ENCODE measurements at regions not wholly inside any gene's neighbourhood (a gene's known extent, or its start where the extent isn't known, plus 50 kb on each side); places are given as distances from the start of the nearest gene placed in this dataset.
A peak's percentile ranks its signal among the peaks of the same experiment; 100 is the strongest.

- H3K27me3 ChIP-seq (ENCODE audit: control insufficient read depth in 3 of 3, insufficient read depth in 3 of 3, low read length in 2 of 3): no peaks in the 10 kb centered on the region
- no peak overlapping the region for H3K4me3 ChIP-seq
- no peak overlapping the region for H3K9ac ChIP-seq (ENCODE audit: insufficient read depth in 1 of 2, low read length in 2 of 2)
- no peak for TF ChIP-seq CTCF (IDR thresholded peaks at IDR 0.05; ENCODE audit: control extremely low read depth, extremely low read depth)
- no peak overlapping the region for H3K27ac ChIP-seq (ENCODE audit: low read depth in 1 of 2, low read length in 1 of 2)
- no peaks in the 10 kb centered on the region for H3K36me3 ChIP-seq (ENCODE audit: control insufficient read depth in 4 of 4, insufficient read depth in 4 of 4, low read length in 4 of 4)
- H3K9me3 ChIP-seq (ENCODE audit: control insufficient read depth in 4 of 4, insufficient read depth in 3 of 4, low read length in 3 of 4): no peaks in the 10 kb centered on the region
- DNase-seq: no peak
- ATAC-seq (ENCODE audit: insufficient read depth, low FRiP score): no peak
- 79 to 90% methylated on average over 1 of the region's 1 CpG for WGBS, 2 donors
- peaks cover 0 to 13% (median 5%) of the 10 kb centered on the region in 5 donors for H3K4me1 ChIP-seq (ENCODE audit: control insufficient read depth in 5 of 5, insufficient read depth in 5 of 5, low read length in 5 of 5)
Measured at GRCh38 chr2:217645896-217646295, 356.9 kb downstream of the TNS1 start.

GRCh38 chr2:217643789-217644301, 358.9 kb downstream of the TNS1 start:
- Histone ChIP-seq H3K4me3 (no peak overlapping the region), H3K27ac (ENCODE audit: low read depth in 1 of 2, low read length in 1 of 2) (no peak overlapping the region), H3K36me3 (ENCODE audit: control insufficient read depth in 4 of 4, insufficient read depth in 4 of 4, low read length in 4 of 4) (no peaks in the 10 kb centered on the region), H3K27me3 (ENCODE audit: control insufficient read depth in 3 of 3, insufficient read depth in 3 of 3, low read length in 2 of 3) (no peaks in the 10 kb centered on the region), H3K9ac (ENCODE audit: insufficient read depth in 1 of 2, low read length in 2 of 2) (no peak overlapping the region), H3K4me1 (ENCODE audit: control insufficient read depth in 5 of 5, insufficient read depth in 5 of 5, low read length in 5 of 5) (peaks cover 0 to 13% (median 5%) of the 10 kb centered on the region in 5 donors), H3K9me3 (ENCODE audit: control insufficient read depth in 4 of 4, insufficient read depth in 3 of 4, low read length in 3 of 4) (no peaks in the 10 kb centered on the region)
- no peak for TF ChIP-seq CTCF (IDR thresholded peaks at IDR 0.05; ENCODE audit: control extremely low read depth, extremely low read depth)
- ATAC-seq (ENCODE audit: insufficient read depth, low FRiP score) (no peak), DNase-seq (peak in 1 of 3 donors; percentile 39)
- 67 to 79% methylated on average over 6 of the region's 6 CpGs for WGBS, 2 donors

GRCh38 chr2:217642944-217643343, 359.9 kb downstream of the TNS1 start:
- H3K4me3 ChIP-seq: no peak overlapping the region
- no peak for ATAC-seq (ENCODE audit: insufficient read depth, low FRiP score)
- H3K4me1 ChIP-seq (ENCODE audit: control insufficient read depth in 5 of 5, insufficient read depth in 5 of 5, low read length in 5 of 5): peaks cover 0 to 13% (median 5%) of the 10 kb centered on the region in 5 donors
- no peak overlapping the region for H3K27ac ChIP-seq (ENCODE audit: low read depth in 1 of 2, low read length in 1 of 2)
- H3K27me3 ChIP-seq (ENCODE audit: control insufficient read depth in 3 of 3, insufficient read depth in 3 of 3, low read length in 2 of 3): no peaks in the 10 kb centered on the region
- H3K36me3 ChIP-seq (ENCODE audit: control insufficient read depth in 4 of 4, insufficient read depth in 4 of 4, low read length in 4 of 4): no peaks in the 10 kb centered on the region
- TF ChIP-seq CTCF (IDR thresholded peaks at IDR 0.05; ENCODE audit: control extremely low read depth, extremely low read depth): no peak
- no peak for DNase-seq
- H3K9me3 ChIP-seq (ENCODE audit: control insufficient read depth in 4 of 4, insufficient read depth in 3 of 4, low read length in 3 of 4): no peaks in the 10 kb centered on the region
- H3K9ac ChIP-seq (ENCODE audit: insufficient read depth in 1 of 2, low read length in 2 of 2): no peak overlapping the region
- 89 to 91% methylated on average over 6 of the region's 6 CpGs for WGBS, 2 donors

- Histone ChIP-seq H3K4me1 (ENCODE audit: control insufficient read depth in 5 of 5, insufficient read depth in 5 of 5, low read length in 5 of 5) (peaks cover 0 to 13% (median 5%) of the 10 kb centered on the region in 5 donors), H3K9ac (ENCODE audit: insufficient read depth in 1 of 2, low read length in 2 of 2) (no peak overlapping the region), H3K36me3 (ENCODE audit: control insufficient read depth in 4 of 4, insufficient read depth in 4 of 4, low read length in 4 of 4) (no peaks in the 10 kb centered on the region), H3K27ac (ENCODE audit: low read depth in 1 of 2, low read length in 1 of 2) (no peak overlapping the region), H3K27me3 (ENCODE audit: control insufficient read depth in 3 of 3, insufficient read depth in 3 of 3, low read length in 2 of 3) (no peaks in the 10 kb centered on the region), H3K4me3 (no peak overlapping the region), H3K9me3 (ENCODE audit: control insufficient read depth in 4 of 4, insufficient read depth in 3 of 4, low read length in 3 of 4) (no peaks in the 10 kb centered on the region)
- WGBS, 2 donors: 62 to 80% methylated on average over 2 of the region's 2 CpGs
- no peak for ATAC-seq (ENCODE audit: insufficient read depth, low FRiP score)
- no peak for TF ChIP-seq CTCF (IDR thresholded peaks at IDR 0.05; ENCODE audit: control extremely low read depth, extremely low read depth)
- DNase-seq: no peak
Measured at GRCh38 chr2:217641960-217642359, 360.8 kb downstream of the TNS1 start.
